ENCODE measurements at regions not wholly inside any gene's neighbourhood (a gene's known extent, or its start where the extent isn't known, plus 50 kb on each side); places are given as distances from the start of the nearest gene placed in this dataset.

GRCh38 chr10:76628801-76629200, 1008.8 kb downstream of the KCNMA1 start:
- DNase-seq (ENCODE audit: low read depth, low spot score): no peak
- POLR2A ChIA-PET: no interaction called here
- Histone ChIP-seq H3K27ac (ENCODE audit: low read depth, low read length) (no peak overlapping the region), H3K27me3 (ENCODE audit: control insufficient read depth, insufficient read depth, low read length) (peaks cover 5% of the 10 kb centered on the region), H3K4me3 (ENCODE audit: low read depth, low read length) (no peak overlapping the region), H3K9me3 (ENCODE audit: control insufficient read depth, insufficient read depth, low read length) (no peaks in the 10 kb centered on the region)
- CTCF ChIA-PET: no interaction called here
- no peak for TF ChIP-seq CTCF (IDR thresholded peaks at IDR 0.05; ENCODE audit: low read depth, low read length)

DNA sequence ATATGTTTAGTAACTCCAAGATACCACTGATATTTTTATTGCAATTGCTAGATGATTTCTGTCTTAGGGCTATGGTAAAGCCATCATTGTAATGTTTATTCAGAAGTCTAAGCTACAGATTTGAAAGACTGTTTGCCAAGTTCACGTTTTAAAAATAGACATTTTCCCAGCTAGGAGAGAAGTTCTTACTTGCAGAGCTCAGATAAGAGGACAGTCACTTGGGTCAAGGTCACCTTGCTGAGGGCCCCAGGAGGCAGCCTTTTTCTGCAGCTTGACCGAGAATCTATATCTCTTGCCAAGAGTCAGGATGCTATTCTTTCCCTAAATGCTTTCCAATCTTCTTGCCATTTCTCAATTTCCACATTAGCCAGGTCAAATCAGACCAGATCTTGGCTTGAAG, 1011.2 kb downstream of the KCNMA1 start:
- H3K4me3 ChIP-seq (ENCODE audit: low read depth, low read length): no peak overlapping the region
- TF ChIP-seq CTCF (IDR thresholded peaks at IDR 0.05; ENCODE audit: low read depth, low read length): no peak
- ChIA-PET POLR2A (no interaction called here), CTCF (no interaction called here)
- peaks cover 5% of the 10 kb centered on the region for H3K27me3 ChIP-seq (ENCODE audit: control insufficient read depth, insufficient read depth, low read length)
- H3K27ac ChIP-seq (ENCODE audit: low read depth, low read length): no peak overlapping the region
- no peaks in the 10 kb centered on the region for H3K9me3 ChIP-seq (ENCODE audit: control insufficient read depth, insufficient read depth, low read length)
- DNase-seq (ENCODE audit: low read depth, low spot score): no peak

DNA sequence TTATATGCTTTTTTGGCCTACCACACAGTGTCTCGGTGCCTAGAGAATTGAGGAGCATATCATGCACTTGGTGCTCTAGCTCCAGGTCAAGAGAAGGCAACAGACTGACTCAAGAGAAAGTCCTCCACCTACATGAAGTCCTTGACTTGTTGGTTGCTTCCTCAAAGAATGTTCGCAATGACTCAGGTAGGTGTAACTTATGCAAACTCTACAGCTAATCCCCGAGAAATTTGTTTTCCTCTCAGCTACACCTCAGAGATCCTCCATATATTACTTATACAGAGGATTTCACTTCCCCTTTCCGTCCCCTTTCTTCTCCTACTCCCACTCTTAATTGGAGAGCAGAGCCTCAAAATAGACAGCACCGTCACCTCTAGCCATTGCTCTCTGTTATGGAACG, 1013.1 kb downstream of the KCNMA1 start:
- H3K9me3 ChIP-seq (ENCODE audit: control insufficient read depth, insufficient read depth, low read length): no peaks in the 10 kb centered on the region
- no peak overlapping the region for H3K4me3 ChIP-seq (ENCODE audit: low read depth, low read length)
- no peak for DNase-seq (ENCODE audit: low read depth, low spot score)
- CTCF ChIA-PET: no interaction called here
- POLR2A ChIA-PET: no interaction called here
- H3K27ac ChIP-seq (ENCODE audit: low read depth, low read length): no peak overlapping the region
- TF ChIP-seq CTCF (IDR thresholded peaks at IDR 0.05; ENCODE audit: low read depth, low read length): no peak
- no peaks in the 10 kb centered on the region for H3K27me3 ChIP-seq (ENCODE audit: control insufficient read depth, insufficient read depth, low read length)

DNA sequence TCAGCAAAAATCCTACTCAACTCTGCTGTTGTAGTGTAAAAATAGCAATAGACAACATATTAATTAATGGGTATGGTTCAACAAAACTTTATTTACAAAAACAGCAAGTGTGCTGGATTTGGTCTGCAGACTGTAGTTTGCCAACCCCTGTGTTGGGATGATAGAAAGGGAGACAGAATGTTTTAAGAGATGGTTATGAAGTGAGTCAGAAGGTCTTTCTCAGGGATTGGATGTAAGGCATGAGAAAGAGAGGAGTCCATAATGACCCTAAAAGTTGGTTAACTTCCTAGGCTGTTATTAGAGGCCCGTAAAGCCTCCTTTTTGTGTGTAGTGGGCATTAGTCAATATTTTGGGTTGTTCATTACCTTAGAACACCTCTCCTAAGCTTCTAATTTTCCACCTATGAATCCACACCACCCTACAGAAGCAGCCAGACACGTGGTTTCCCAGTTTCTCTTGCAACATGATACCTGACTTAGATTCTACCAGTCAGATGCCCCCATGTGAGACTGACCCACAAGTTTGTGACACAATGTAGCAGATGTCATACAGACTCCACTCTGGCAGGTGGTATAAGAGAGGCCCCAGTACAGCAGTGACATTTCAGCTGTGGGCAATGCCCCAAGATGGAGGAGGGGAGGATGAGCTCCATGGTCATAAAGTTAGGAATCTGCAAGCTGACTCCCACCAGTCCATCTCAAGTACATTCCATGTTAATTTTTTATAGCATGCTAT, 1015.6 kb downstream of the KCNMA1 start:
- Histone ChIP-seq H3K4me3 (ENCODE audit: low read depth, low read length) (no peak overlapping the region), H3K27ac (ENCODE audit: low read depth, low read length) (no peak overlapping the region), H3K9me3 (ENCODE audit: control insufficient read depth, insufficient read depth, low read length) (no peaks in the 10 kb centered on the region), H3K27me3 (ENCODE audit: control insufficient read depth, insufficient read depth, low read length) (no peaks in the 10 kb centered on the region)
- TF ChIP-seq CTCF (IDR thresholded peaks at IDR 0.05; ENCODE audit: low read depth, low read length): no peak
- DNase-seq (ENCODE audit: low read depth, low spot score): no peak
- ChIA-PET POLR2A (no interaction called here), CTCF (no interaction called here)

GRCh38 chr10:76618641-76619040, 1019.0 kb downstream of the KCNMA1 start:
- TF ChIP-seq CTCF (IDR thresholded peaks at IDR 0.05; ENCODE audit: low read depth, low read length): no peak
- CTCF ChIA-PET: no interaction called here
- H3K27ac ChIP-seq (ENCODE audit: low read depth, low read length): no peak overlapping the region

More at GRCh38 chr10:76618641-76619040, 1019.0 kb downstream of the KCNMA1 start:
- Histone ChIP-seq H3K9me3 (ENCODE audit: control insufficient read depth, insufficient read depth, low read length) (no peaks in the 10 kb centered on the region), H3K4me3 (ENCODE audit: low read depth, low read length) (no peak overlapping the region), H3K27me3 (ENCODE audit: control insufficient read depth, insufficient read depth, low read length) (no peaks in the 10 kb centered on the region)
- POLR2A ChIA-PET: no interaction called here
- DNase-seq (ENCODE audit: low read depth, low spot score): no peak
